Hepatocyte (in vitro differentiated cells): ENCODE measurements at regions not wholly inside any gene's neighbourhood (a gene's known extent, or its start where the extent isn't known, plus 50 kb on each side); places are given as distances from the start of the nearest gene placed in this dataset.
"Not testable (repeated sequence)": the region's sequence is repeated elsewhere in the genome, so short reads cannot be mapped to it uniquely, and the experiment has no call there.

Experiments
- DNase-seq: peaks from one replicate; pipeline ENCODE4 v3.0.0-alpha.2; 2016; ENCODE audit warnings: low spot score
- H2AFZ ChIP-seq: fragments of 200-600 bp; sonication (generic); 2 replicates; pipeline ENCODE4 v1.6.0; 2016; ENCODE audit warnings: antibody characterized with exemption, mild to moderate bottlenecking
- H3K27ac ChIP-seq: fragments of 200-600 bp; sonication (generic); 2 replicates; pipeline ENCODE4 v1.5.1; 2016; ENCODE audit warnings: mild to moderate bottlenecking
- H3K27me3 ChIP-seq: fragments of 200-600 bp; sonication (generic); 2 replicates; pipeline ENCODE4 v1.6.1; 2016
- H3K36me3 ChIP-seq: fragments of 200-600 bp; sonication (generic); replicated peaks from 2 replicates; pipeline ENCODE4 v1.5.1; 2016; ENCODE audit warnings: low read depth; ENCODE audit not compliant: insufficient read depth
- H3K4me1 ChIP-seq: fragments of 200-600 bp; sonication (generic); 2 replicates; pipeline ENCODE4 v1.5.1; 2016; ENCODE audit warnings: mild to moderate bottlenecking, moderate library complexity; ENCODE audit not compliant: insufficient read depth
- H3K4me2 ChIP-seq: fragments of 200-600 bp; sonication (generic); 2 replicates; pipeline ENCODE4 v1.6.0; 2016
- H3K4me3 ChIP-seq: fragments of 200-600 bp; sonication (generic); 2 replicates; pipeline ENCODE4 v1.5.1; 2016; ENCODE audit warnings: mild to moderate bottlenecking
- H3K79me2 ChIP-seq: fragments of 200-600 bp; sonication (generic); 2 replicates; pipeline ENCODE4 v1.6.0; 2017; ENCODE audit warnings: mild to moderate bottlenecking
- H3K9me2 ChIP-seq: fragments of 200-600 bp; sonication (generic); replicated peaks from 2 replicates; pipeline ENCODE4 v1.6.0; 2017; ENCODE audit warnings: mild to moderate bottlenecking; ENCODE audit not compliant: insufficient read depth
- H3K9me3 ChIP-seq: fragments of 200-600 bp; sonication (generic); 2 replicates; pipeline ENCODE4 v1.5.1; 2016; ENCODE audit warnings: low read depth, mild to moderate bottlenecking
- H4K20me1 ChIP-seq: fragments of 200-600 bp; sonication (generic); 2 replicates; pipeline ENCODE4 v1.6.0; 2016; ENCODE audit warnings: mild to moderate bottlenecking; ENCODE audit not compliant: insufficient read depth, poor library complexity, severe bottlenecking
- CTCF ChIP-seq: fragments of 200-600 bp; sonication (generic); IDR thresholded peaks from 2 replicates; pipeline ENCODE4 v1.5.1; 2016; ENCODE audit warnings: antibody characterized with exemption, mild to moderate bottlenecking; ENCODE audit not compliant: poor library complexity
- EZH2 ChIP-seq: fragments of 200-600 bp; sonication (generic); IDR thresholded peaks from 2 replicates; pipeline ENCODE4 v1.6.1; 2016; ENCODE audit warnings: antibody characterized with exemption, mild to moderate bottlenecking, borderline replicate concordance
- EZH2phosphoT487 ChIP-seq: fragments of 200-600 bp; sonication (generic); IDR thresholded peaks from one replicate; pipeline ENCODE4 v1.6.1; 2018; ENCODE audit warnings: antibody characterized with exemption, mild to moderate bottlenecking, low read depth, moderate library complexity; ENCODE audit not compliant: unreplicated experiment, severe bottlenecking
- WGBS: methylation state at CpG from one replicate; pipeline ENCODE4 v1.1.6; 2016; ENCODE audit warnings: low lambda C conversion rate; ENCODE audit errors: missing lambda C conversion rate; 5-methylcytosine and 5-hydroxymethylcytosine counted together

GRCh38 chr10:36779238-36779846 lies 346.1 kb upstream of the ANKRD30A start:
- H4K20me1 ChIP-seq = no peaks in the 10 kb centered on the region
- WGBS = 10% methylated on average over 2 of the region's 2 CpGs
- no peaks in the 10 kb centered on the region for H3K27me3 ChIP-seq
- H3K27ac ChIP-seq = no peak overlapping the region
- H3K36me3 ChIP-seq = no peaks in the 10 kb centered on the region
- H3K9me2 ChIP-seq = no peaks in the 10 kb centered on the region
- DNase-seq = peak; percentile 71
- TF ChIP-seq EZH2 (no peak), CTCF (peak; percentile 81), EZH2phosphoT487 (no peak)
- no peak overlapping the region for H3K4me3 ChIP-seq
- no peaks in the 10 kb centered on the region for H3K79me2 ChIP-seq
- H3K9me3 ChIP-seq = no peaks in the 10 kb centered on the region
- no peak overlapping the region for H3K4me2 ChIP-seq
- H3K4me1 ChIP-seq = no peaks in the 10 kb centered on the region
- no peak overlapping the region for H2AFZ ChIP-seq

- no peaks in the 10 kb centered on the region for H3K27me3 ChIP-seq
- no peaks in the 10 kb centered on the region for H3K79me2 ChIP-seq
- no peak overlapping the region for H2AFZ ChIP-seq
- no peaks in the 10 kb centered on the region for H3K9me3 ChIP-seq
- H3K36me3 ChIP-seq = no peaks in the 10 kb centered on the region
- H3K27ac ChIP-seq = no peak overlapping the region
- H3K4me1 ChIP-seq = no peaks in the 10 kb centered on the region
- no peak overlapping the region for H3K4me3 ChIP-seq
- no peaks in the 10 kb centered on the region for H3K9me2 ChIP-seq
- DNase-seq = no peak
- H4K20me1 ChIP-seq = no peaks in the 10 kb centered on the region
- TF ChIP-seq EZH2 (no peak), EZH2phosphoT487 (no peak), CTCF (no peak)
- H3K4me2 ChIP-seq = no peak overlapping the region
Observed at GRCh38 chr10:36778651-36779050, 346.7 kb upstream of the ANKRD30A start.

GRCh38 chr10:36773652-36774051 lies 351.7 kb upstream of the ANKRD30A start:
- H3K27ac ChIP-seq = no peak overlapping the region
- no peak overlapping the region for H3K4me2 ChIP-seq
- TF ChIP-seq EZH2phosphoT487 (no peak), CTCF (no peak), EZH2 (no peak)
- no peaks in the 10 kb centered on the region for H4K20me1 ChIP-seq
- H3K9me2 ChIP-seq = no peaks in the 10 kb centered on the region
- H3K36me3 ChIP-seq = no peaks in the 10 kb centered on the region
- H3K4me1 ChIP-seq = no peaks in the 10 kb centered on the region
- WGBS = 91% methylated on average over 2 of the region's 2 CpGs
- H3K4me3 ChIP-seq = no peak overlapping the region
- no peak for DNase-seq
- H3K79me2 ChIP-seq = no peaks in the 10 kb centered on the region
- no peaks in the 10 kb centered on the region for H3K9me3 ChIP-seq
- no peak overlapping the region for H2AFZ ChIP-seq
- no peaks in the 10 kb centered on the region for H3K27me3 ChIP-seq

GRCh38 chr10:36771725-36772124 lies 353.7 kb upstream of the ANKRD30A start:
- no peak for DNase-seq
- H3K4me1 ChIP-seq = no peaks in the 10 kb centered on the region
- no peak for TF ChIP-seq EZH2
- TF ChIP-seq CTCF = no peak
- no peak for TF ChIP-seq EZH2phosphoT487
- H3K79me2 ChIP-seq = no peaks in the 10 kb centered on the region
- H3K36me3 ChIP-seq = no peaks in the 10 kb centered on the region
- no peak overlapping the region for H3K27ac ChIP-seq
- H3K9me2 ChIP-seq = no peaks in the 10 kb centered on the region
- no peaks in the 10 kb centered on the region for H3K27me3 ChIP-seq
- no peaks in the 10 kb centered on the region for H3K9me3 ChIP-seq
- no peak overlapping the region for H3K4me2 ChIP-seq
- no peaks in the 10 kb centered on the region for H4K20me1 ChIP-seq
- 93% methylated on average over 1 of the region's 1 CpG for WGBS
- H2AFZ ChIP-seq = no peak overlapping the region
- H3K4me3 ChIP-seq = no peak overlapping the region

- not testable (repeated sequence) for H3K27me3 ChIP-seq, H3K36me3 ChIP-seq, H3K4me3 ChIP-seq, H3K4me1 ChIP-seq, H3K4me2 ChIP-seq, H3K9me2 ChIP-seq, DNase-seq, H4K20me1 ChIP-seq, H3K79me2 ChIP-seq, H3K9me3 ChIP-seq, H2AFZ ChIP-seq, H3K27ac ChIP-seq
- WGBS = 95% methylated on average over 7 of the region's 7 CpGs
Observed at GRCh38 chr10:36769741-36770140, 355.7 kb upstream of the ANKRD30A start.
